ENCODE measurements at regions not wholly inside any gene's neighbourhood (a gene's known extent, or its start where the extent isn't known, plus 50 kb on each side); places are given as distances from the start of the nearest gene placed in this dataset.
"Not testable (repeated sequence)": the region's sequence is repeated elsewhere in the genome, so short reads cannot be mapped to it uniquely, and the experiment has no call there.

DNA sequence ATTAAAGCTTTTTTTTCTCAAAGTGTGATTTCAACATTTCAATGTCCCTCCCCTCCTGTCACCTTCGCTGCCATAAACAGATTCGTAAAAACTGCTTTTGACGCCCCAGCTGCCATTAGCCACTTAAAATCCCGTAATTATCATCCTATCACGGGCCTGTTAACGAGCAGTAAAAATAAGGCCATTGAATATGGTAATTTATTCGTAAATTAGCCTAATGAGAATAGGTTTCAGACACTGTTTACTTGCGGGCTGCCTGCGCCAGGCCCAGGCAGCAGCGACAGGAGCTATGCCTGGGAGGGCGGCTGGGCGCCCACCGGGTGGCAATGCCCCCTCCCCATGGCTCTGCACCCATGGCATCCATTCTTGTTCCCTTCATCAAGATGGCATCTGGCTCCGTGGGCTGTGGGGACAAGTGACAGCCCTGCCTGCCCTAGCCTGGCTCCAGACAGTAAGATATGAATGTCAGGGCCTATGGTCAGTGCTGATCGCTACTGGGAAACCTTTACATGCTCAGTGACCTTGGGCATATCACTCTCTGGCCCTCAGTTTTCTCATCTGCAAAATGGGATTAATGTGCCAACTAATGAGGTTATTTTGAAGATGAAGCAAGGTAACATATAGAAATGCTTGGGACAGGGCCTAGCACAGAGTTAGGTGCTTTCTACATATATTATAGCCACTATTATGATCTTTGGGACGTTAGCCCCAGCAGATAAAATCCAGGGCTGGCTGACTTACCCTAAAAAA, 500.8 kb downstream of the MN1 start:
- no peak for DNase-seq

DNA sequence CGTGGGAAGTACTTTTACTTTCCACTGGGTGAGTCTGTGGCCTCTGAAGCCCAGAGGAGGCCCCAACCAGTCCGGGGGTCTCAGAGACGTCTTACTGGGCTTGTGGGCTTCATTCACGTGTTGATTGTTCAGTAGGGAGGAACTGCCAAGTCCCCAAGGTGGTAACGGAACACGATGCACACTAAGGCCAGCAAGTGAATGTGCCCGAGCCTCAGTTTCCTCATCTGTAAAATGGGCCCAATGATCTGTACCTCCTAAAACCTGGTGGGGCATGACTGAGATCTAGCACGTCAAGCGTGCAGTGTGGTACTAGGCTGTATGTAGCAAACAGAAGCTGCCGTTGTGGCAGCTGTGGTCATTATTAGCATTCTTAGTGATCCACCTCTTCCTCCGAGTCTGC, 499.1 kb downstream of the MN1 start:
- DNase-seq: no peak

GRCh38 chr22:27303718-27304117, 497.8 kb downstream of the MN1 start:
- no peak for DNase-seq

- no peak for DNase-seq
Measured at GRCh38 chr22:27306771-27307170, 494.8 kb downstream of the MN1 start.

DNA sequence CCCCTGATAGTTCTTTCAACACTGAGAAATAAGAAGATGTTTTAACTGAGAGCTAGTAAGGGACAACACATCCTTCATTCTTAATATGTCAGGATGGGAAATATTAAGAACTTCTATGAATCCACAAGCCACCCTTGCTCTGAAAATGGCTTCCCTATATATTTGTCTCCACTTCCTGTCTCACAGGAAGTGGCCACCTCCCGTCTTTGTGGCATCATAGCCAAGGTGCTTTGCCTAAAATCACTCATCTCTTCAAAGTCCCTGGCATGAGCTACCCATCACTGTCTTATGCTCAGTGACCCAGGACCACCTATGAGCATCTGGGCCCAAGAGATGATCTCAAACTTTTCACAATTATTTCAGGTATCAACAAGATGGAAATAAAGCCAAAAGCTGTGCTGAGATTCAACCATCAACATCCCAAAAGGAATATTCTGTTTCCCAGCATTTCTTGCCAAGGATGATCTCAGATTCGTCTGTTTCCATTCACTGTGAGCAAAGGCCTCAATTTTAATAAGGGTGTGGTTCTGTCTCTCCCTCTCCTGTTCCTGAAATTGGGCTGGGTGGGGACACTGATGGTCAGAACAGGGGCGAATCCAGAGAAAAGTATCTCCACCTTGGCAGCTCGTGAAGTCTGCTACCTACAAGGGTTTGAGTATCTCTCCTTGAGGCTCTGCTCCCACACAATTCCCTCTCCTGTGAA, 493.9 kb downstream of the MN1 start:
- DNase-seq: no peak

- DNase-seq: no peak
Measured at GRCh38 chr22:27308513-27308912, 493.0 kb downstream of the MN1 start.

DNA sequence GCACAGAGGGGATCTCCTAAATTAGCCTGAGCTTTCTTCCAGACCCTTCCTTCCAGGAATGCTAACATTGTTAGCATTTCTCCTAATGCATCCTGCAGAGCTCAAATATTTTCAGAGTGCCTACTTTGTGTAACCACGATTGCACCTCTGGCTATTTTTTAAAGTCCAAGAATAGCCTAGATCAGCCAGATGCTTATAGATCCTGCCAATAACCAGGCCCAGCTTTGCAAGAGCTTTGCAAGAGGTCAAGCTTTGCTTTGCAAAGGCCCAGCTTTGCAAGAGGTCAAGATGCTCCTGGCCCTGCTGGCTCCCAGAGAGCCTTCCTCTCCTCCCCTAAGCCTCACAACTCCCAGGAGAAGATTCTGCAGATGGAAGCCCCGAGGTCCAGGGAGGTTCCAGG, 491.9 kb downstream of the MN1 start:
- DNase-seq: no peak

DNA sequence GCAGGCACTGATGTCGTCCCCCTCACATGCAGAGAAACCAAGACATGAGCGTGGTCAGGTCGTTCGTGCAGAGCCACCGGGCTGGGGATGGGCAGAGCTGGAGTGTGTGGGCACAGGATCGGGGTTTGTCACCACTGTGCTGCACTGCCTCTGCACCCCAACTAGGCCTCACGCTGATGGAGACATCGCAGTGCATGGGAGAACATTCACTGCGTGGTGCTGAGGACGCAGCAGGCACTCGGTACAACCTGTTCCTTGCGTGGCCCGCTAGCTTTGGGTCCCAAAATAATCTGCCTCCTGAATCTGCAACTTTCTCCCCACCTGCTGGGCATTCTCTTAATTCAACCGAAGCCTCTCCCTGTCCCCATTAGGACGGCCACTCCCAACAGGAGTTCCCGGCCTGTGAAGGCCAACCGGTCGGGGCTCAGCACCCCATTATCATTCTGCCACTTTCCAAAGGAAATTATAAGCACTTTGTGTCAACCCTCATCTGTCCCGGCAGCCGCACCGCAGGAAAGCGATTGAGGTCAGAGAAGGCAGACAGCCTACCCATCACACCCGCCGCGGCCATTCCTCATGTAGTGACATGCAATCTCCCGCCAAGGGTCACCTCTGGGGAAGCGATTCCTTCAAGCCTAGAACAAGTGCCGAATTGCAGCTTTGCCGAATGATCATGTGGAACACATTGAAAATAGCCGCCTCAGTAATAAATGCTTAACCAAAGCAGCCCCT, 490.4 kb downstream of the MN1 start:
- no peak for DNase-seq

DNA sequence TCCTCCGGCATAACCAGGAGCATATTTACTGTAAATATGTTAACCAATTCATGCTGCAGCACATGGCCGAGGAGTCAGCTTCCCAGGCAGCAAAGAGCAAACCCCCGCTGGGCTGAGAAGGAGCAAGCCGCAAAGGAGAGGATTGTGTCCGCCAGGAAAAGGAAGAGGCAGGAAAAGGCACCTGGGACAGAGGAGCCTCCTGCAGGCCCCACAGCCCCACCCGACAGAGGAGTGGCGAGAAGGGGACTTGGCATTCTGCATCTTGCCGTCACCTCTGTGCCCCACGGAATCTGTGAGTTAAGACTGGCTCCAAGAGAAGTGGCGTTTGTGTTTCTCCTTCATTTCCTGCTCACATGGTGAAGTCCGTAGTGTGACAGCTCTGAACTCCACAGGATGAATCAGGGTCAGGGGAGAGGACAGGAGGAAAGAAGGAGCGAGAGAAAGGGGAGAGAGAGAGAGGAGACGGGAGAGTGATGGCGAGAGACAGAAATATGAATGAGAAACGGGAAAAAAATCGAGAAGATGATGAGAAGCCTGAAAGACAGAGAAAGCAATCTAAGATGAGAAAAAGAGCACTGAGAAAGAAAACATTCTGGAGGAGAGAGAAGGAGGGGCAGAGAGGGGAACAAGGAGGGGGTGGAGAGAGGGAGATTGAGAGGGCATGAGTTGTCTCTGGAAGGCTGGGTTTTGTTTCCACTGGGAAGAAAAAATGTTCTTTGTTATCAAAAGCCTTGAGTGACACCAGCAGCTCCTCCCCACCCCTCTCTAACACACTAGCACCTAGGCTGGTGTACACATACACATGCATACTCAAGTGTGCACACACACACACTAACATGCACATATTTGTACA, 489.6 kb downstream of the MN1 start:
- no peak for DNase-seq

- DNase-seq: no peak
Measured at GRCh38 chr22:27312565-27312964, 489.0 kb downstream of the MN1 start.

DNA sequence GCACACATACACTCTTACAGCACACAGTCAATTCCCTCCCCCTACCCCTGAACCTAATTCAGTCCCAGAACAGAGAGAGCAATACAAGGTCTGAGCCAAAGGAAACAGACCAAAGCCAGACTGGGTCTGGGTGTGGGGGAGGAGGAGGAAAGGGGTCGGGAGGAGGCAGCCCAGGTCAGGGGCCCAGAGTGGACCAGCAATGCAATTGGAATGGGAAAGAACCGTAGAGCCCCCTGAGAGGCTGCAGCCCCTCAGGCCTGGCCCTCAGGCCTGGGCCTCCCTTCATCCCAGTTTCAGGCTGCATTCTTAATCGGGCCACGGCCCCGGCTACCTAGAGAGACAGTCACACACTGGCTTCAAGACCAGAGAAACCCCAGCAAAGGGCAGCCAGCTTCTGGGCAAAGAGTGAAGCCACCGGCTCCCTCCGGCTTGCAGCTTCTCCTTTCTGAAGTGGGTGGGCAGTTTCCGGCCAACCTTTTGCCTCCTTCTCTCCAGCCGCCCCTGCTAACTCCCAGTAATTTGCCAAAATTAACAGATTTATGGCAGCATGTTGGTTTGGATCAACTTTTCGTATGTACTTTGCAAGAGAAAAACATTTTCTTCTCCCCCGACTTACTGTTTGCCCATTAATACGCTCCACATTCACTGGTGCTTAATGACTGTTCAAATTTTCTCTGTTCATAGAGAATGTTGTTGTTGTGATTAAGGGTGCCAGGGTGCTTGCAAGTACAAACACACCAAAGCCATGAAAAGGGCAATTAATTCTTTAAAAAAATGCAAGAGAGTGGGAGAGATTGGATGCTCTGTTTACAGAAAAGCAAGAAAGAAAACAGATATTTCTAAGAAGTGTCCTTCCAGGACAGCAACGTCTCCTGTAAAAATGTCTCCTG, 488.3 kb downstream of the MN1 start:
- no peak for DNase-seq

DNA sequence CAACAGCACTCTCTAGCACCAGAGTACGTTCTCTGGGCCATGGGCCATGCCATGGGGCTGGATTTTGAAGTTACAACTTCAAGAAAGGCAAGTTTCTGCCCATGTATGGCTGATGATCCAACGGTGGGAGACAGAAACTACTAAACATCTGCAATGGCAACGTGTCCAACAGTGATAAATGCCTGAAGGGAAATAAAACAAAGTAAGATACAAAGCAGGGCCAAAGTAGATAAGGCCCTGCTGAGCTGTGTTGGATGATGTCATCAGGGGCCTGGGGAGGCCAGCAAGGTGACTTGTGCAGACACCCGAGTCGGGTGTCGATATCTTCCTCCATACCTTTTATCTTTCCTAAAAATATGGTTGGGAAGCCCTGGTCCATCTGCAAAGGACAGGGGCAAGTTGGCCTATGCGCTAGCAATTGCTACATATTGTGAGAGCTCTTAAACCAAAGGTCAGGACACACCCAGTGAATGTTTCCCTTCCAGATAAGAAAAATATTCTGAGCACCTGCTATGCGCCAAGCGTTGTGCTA, 487.2 kb downstream of the MN1 start:
- no peak for DNase-seq

GRCh38 chr22:27315833-27316232, 485.7 kb downstream of the MN1 start:
- no peak for DNase-seq

DNA sequence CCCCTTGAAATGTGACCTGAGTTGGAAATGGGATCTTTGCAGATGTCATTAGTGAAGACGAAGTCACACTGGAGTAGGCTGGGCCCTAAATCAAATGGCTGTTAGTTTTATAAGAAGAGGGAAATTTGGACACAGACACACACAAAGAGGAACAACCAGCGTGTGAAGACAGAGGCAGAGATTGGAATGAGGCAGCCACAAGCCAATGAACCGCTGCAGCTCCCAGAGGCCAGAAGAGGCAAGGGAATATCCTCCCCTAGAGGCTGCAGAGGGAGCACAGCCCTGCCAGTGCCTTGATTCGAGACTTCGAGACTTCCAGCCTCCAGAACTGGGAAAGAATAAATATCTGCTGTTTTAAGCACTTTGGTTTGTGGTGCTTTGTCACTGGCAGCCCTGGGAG, 484.5 kb downstream of the MN1 start:
- DNase-seq: no peak

GRCh38 chr22:27317971-27318428, 483.6 kb downstream of the MN1 start:
- no peak for DNase-seq

DNA sequence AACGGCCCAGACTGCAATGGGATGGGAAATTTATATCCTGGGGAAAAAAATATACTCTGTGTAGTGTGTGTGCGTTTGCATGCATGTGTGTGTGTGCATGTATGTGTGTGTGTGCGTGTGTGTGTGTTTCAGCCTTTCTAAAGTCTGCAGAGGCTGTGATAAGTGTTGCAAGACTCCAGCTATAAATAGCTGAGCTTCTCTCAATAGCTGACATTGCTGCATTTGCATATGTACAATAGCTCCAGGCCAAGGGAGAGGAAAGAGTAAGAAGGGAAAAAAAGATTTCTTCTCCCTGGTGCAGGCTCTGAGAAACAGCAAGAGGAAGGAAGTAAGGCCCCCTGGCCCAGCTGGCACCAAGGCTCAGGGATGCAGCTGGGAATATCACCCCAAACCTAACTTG, 483.0 kb downstream of the MN1 start:
- DNase-seq: no peak

- no peak for DNase-seq
Measured at GRCh38 chr22:27323661-27324060, 477.9 kb downstream of the MN1 start.

DNA sequence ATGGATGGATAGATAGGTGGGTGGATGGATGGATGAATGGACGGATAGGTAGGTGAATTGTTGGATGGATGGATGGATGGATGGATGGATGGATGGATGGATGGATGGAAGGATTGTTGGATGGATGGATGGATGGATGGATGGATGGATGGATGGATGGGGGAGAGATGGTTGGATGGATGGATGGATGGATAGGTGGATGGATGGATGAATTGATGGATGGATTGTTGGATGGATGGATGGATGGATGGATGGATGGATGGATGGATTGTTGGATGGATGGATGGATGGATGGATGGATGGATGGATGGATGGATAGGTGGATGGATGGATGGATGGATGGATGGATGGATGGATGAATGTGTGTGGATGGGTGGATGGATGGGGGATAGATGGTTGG, 476.6 kb downstream of the MN1 start:
- not testable (repeated sequence) for DNase-seq

GRCh38 chr22:27327497-27327896, 474.1 kb downstream of the MN1 start:
- no peak for DNase-seq

- no peak for DNase-seq
Measured at GRCh38 chr22:27327981-27328721, 473.4 kb downstream of the MN1 start.
